ENCODE measurements at regions not wholly inside any gene's neighbourhood (a gene's known extent, or its start where the extent isn't known, plus 50 kb on each side); places are given as distances from the start of the nearest gene placed in this dataset.

DNA sequence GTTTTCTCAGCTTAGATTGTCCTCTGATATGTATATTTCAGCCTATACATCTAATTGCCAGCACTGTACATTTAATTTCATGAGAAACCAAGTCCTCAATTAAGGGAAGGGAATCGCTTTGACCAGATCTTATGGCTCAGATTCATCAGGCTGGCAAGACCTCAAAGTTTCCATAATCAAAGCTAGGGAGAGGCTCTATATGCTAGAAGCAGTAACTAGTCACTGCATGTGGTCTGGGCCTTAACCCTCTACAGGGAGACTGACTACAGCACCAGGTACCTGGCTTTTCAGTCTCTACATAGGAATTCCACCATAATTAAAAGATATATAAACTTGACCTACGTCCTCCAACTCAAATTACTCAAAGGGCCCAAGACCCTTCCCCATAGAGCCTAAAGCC is 97.4 kb upstream of the JAZF1 start:
- in situ Hi-C loops (cut with MboI; ENCODE audit: low sequenced_read_pairs in 4 of 4) = no loop called here
- no peaks in the 10 kb centered on the region for H3K4me1 ChIP-seq
- DNase-seq (no peak), ATAC-seq (no peak)
- intact Hi-C loops (cut with DNase I; ENCODE audit: low total_unique reads) = no loop called here
- H3K27ac ChIP-seq = no peak overlapping the region
- H3K27me3 ChIP-seq = no peaks in the 10 kb centered on the region
- H3K9me3 ChIP-seq = no peaks in the 10 kb centered on the region
- no peaks in the 10 kb centered on the region for H3K36me3 ChIP-seq
- no peak for TF ChIP-seq POLR2A (IDR thresholded peaks at IDR 0.05)
- TF ChIP-seq, protein P1, sequence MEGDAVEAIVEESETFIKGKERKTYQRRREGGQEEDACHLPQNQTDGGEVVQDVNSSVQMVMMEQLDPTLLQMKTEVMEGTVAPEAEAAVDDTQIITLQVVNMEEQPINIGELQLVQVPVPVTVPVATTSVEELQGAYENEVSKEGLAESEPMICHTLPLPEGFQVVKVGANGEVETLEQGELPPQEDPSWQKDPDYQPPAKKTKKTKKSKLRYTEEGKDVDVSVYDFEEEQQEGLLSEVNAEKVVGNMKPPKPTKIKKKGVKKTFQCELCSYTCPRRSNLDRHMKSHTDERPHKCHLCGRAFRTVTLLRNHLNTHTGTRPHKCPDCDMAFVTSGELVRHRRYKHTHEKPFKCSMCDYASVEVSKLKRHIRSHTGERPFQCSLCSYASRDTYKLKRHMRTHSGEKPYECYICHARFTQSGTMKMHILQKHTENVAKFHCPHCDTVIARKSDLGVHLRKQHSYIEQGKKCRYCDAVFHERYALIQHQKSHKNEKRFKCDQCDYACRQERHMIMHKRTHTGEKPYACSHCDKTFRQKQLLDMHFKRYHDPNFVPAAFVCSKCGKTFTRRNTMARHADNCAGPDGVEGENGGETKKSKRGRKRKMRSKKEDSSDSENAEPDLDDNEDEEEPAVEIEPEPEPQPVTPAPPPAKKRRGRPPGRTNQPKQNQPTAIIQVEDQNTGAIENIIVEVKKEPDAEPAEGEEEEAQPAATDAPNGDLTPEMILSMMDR (IDR thresholded peaks at IDR 0.05 in 4 of 5, conservative IDR thresholded peaks at IDR 0.05 in 1 of 5) = no peak
- H3K4me3 ChIP-seq = no peak overlapping the region

DNA sequence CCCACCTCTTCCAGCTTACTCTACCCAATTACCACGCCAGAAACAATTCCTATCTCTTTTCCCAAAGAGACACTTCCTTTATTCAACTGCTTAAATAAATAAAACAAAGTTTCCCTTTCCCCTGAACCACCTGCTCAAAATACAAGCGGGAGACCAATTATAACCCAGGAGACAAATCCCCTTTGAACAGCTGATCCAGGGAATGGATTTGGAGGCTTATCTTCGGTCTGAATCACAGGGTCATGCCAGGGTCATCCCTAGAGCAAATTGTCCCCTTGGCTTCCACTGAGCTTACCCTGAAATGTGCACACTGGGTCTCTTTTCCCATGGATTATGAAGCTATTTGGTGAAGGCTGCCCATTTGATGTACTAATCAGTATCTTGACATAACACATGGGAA is 99.9 kb upstream of the JAZF1 start:
- H3K27me3 ChIP-seq = no peaks in the 10 kb centered on the region
- DNase-seq (no peak), ATAC-seq (no peak)
- in situ Hi-C loops (cut with MboI; ENCODE audit: low sequenced_read_pairs in 4 of 4) = no loop called here
- no peak overlapping the region for H3K4me3 ChIP-seq
- intact Hi-C loops (cut with DNase I; ENCODE audit: low total_unique reads) = no loop called here
- TF ChIP-seq, protein P1 (IDR thresholded peaks at IDR 0.05 in 4 of 5, conservative IDR thresholded peaks at IDR 0.05 in 1 of 5) = no peak
- no peak for TF ChIP-seq POLR2A (IDR thresholded peaks at IDR 0.05)
- no peaks in the 10 kb centered on the region for H3K4me1 ChIP-seq
- no peaks in the 10 kb centered on the region for H3K9me3 ChIP-seq
- no peak overlapping the region for H3K27ac ChIP-seq
- H3K36me3 ChIP-seq = no peaks in the 10 kb centered on the region

DNA sequence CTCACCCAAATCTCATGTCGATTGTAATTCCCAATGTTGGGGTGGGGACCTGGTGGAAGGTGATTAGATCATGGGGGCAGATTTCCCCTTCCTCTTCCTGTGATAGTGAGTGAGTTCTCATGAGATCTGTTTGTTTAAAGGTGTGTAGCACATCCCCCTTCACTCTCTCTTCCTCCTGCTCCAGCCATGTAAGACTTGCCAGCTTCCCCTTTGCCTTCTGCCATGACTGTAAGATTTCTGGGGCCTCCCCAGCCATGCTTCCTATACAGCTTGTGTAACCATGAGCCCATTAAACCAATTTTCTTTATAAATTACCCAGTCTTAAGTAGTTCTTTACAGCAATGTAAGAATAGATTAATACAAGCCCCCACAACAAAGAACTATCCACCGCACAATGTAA is 109.9 kb upstream of the JAZF1 start:
- intact Hi-C loops (cut with DNase I; ENCODE audit: low total_unique reads) (no loop called here), in situ Hi-C loops (cut with MboI; ENCODE audit: low sequenced_read_pairs in 4 of 4) (loop anchor here in 1 of 4 donors (10.0 kb wide), 1 partner anchor 564 kb away; no protein-coding TSS in a partner anchor)
- Histone ChIP-seq H3K4me3 (no peak overlapping the region), H3K27ac (no peak overlapping the region), H3K4me1 (no peaks in the 10 kb centered on the region), H3K36me3 (no peaks in the 10 kb centered on the region), H3K27me3 (no peaks in the 10 kb centered on the region), H3K9me3 (no peaks in the 10 kb centered on the region)
- DNase-seq = no peak
- no peak for ATAC-seq
- TF ChIP-seq, protein P1 (IDR thresholded peaks at IDR 0.05 in 4 of 5, conservative IDR thresholded peaks at IDR 0.05 in 1 of 5) = no peak
- no peak for TF ChIP-seq POLR2A (IDR thresholded peaks at IDR 0.05)

DNA sequence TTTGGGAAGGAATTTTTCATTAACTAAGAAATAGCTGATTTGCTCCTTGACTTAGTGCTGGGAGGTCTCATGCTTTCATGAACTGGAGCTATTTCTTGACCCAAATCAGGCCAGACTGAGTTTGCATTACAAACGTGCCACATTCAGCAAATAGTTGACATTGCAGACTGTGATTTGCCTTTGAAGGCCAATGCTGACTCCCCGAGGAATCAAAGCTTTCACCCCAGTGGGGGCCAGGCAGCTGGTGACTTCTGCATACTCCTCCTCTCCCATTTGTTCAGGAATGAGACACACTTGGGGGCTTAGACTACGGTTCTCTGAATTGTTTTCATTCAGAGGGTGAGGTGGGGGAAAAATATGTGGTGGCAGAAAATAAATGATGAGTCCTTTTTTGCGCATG is 111.0 kb upstream of the JAZF1 start:
- Histone ChIP-seq H3K36me3 (no peaks in the 10 kb centered on the region), H3K9me3 (no peaks in the 10 kb centered on the region), H3K27ac (no peak overlapping the region), H3K4me3 (no peak overlapping the region), H3K27me3 (no peaks in the 10 kb centered on the region), H3K4me1 (no peaks in the 10 kb centered on the region)
- ATAC-seq (no peak), DNase-seq (no peak)
- in situ Hi-C loops (cut with MboI; ENCODE audit: low sequenced_read_pairs in 4 of 4) = loop anchor here in 1 of 4 donors (10.0 kb wide), 1 partner anchor 563 kb away; no protein-coding TSS in a partner anchor
- TF ChIP-seq, protein P1 (IDR thresholded peaks at IDR 0.05 in 4 of 5, conservative IDR thresholded peaks at IDR 0.05 in 1 of 5) = no peak
- no peak for TF ChIP-seq POLR2A (IDR thresholded peaks at IDR 0.05)
- intact Hi-C loops (cut with DNase I; ENCODE audit: low total_unique reads) = no loop called here
